ENCODE measurements at regions not wholly inside any gene's neighbourhood (a gene's known extent, or its start where the extent isn't known, plus 50 kb on each side); places are given as distances from the start of the nearest gene placed in this dataset.

- H3K4me2 ChIP-seq (ENCODE audit: low read depth, low read length) = no peak overlapping the region
- H2AK9ac ChIP-seq (replicated peaks; ENCODE audit: low read depth, low read length, poor library complexity) = no peak overlapping the region
- H2AK5ac ChIP-seq (ENCODE audit: low read depth, low read length) = no peak overlapping the region
- intact Hi-C loops (cut with micrococcal nuclease) (no loop called here), dilution Hi-C loops (cut with HindIII; ENCODE audit: low sequenced_read_pairs, unreplicated experiment) (no loop called here), in situ Hi-C loops (cut with MboI; ENCODE audit: low sequenced_read_pairs) (no loop called here)
- H3K79me1 ChIP-seq (ENCODE audit: low read depth in 1 of 2, low read length in 2 of 2) = no peaks in the 10 kb centered on the region
- no peak overlapping the region for H3K4ac ChIP-seq (ENCODE audit: low read depth, low read length)
- H3K56ac ChIP-seq (ENCODE audit: extremely low read depth, insufficient read depth, low read length) = no peak overlapping the region
- H3K14ac ChIP-seq (replicated peaks; ENCODE audit: low read depth, low read length) = no peak overlapping the region
- H4K5ac ChIP-seq (ENCODE audit: low read depth, low read length) = no peak overlapping the region
- no TSS peak for BruUV-seq (replicated peaks)
- no peak overlapping the region for H3K18ac ChIP-seq (ENCODE audit: low read depth, low read length)
- POLR2A ChIA-PET (ENCODE audit: unreplicated experiment) = no interaction called here
- H3K9me3 ChIP-seq (ENCODE audit: control insufficient read depth, insufficient read depth, low read length) = peaks cover 7% of the 10 kb centered on the region
- no peak for DNase-seq
- ATAC-seq (ENCODE audit: low read depth) = no peak
- TF ChIP-seq MXI1 (IDR thresholded peaks at IDR 0.05; ENCODE audit: borderline replicate concordance, low read depth, low read length) (no peak), RFX5 (IDR thresholded peaks at IDR 0.05; ENCODE audit: low read depth, low read length) (no peak), SMC3 (IDR thresholded peaks at IDR 0.05; ENCODE audit: low read depth, low read length) (no peak), RAD21 (IDR thresholded peaks at IDR 0.05; ENCODE audit: low read length) (no peak), RCOR1 (IDR thresholded peaks at IDR 0.05; ENCODE audit: insufficient replicate concordance, low read length) (no peak), USF2 (IDR thresholded peaks at IDR 0.05; ENCODE audit: low read depth, low read length) (no peak), CTCF (conservative IDR thresholded peaks at IDR 0.05; ENCODE audit: low read depth, low read length) (no peak), CEBPB (IDR thresholded peaks at IDR 0.05; ENCODE audit: low read depth, low read length) (no peak), POLR2A (IDR thresholded peaks at IDR 0.05; ENCODE audit: low read depth, low read length) (no peak), FOS (IDR thresholded peaks at IDR 0.05; ENCODE audit: low read depth, low read length) (no peak), ELK1 (IDR thresholded peaks at IDR 0.05; ENCODE audit: borderline replicate concordance, low read depth, low read length) (no peak), BHLHE40 (IDR thresholded peaks at IDR 0.05; ENCODE audit: low read depth, low read length) (no peak), MAFK (IDR thresholded peaks at IDR 0.05; ENCODE audit: low read depth, low read length) (no peak), NFE2L2 (IDR thresholded peaks at IDR 0.05; ENCODE audit: low read depth, low read length) (no peak)
- no peak overlapping the region for H3K4me3 ChIP-seq (ENCODE audit: insufficient read depth, low read depth, low read length)
- H3K9ac ChIP-seq (ENCODE audit: low read depth, low read length) = no peak overlapping the region
- H2BK15ac ChIP-seq (ENCODE audit: low read depth, low read length) = no peak overlapping the region
- CTCF ChIA-PET = no interaction called here
- no peak overlapping the region for H3K23ac ChIP-seq (ENCODE audit: low read depth, low read length)
- H2AFZ ChIP-seq (replicated peaks; ENCODE audit: low read length, poor library complexity) = no peak overlapping the region
- H3K4me1 ChIP-seq (ENCODE audit: control insufficient read depth, insufficient read depth, low read length) = no peaks in the 10 kb centered on the region
- H2BK120ac ChIP-seq (ENCODE audit: low read depth, low read length) = no peak overlapping the region
- no peak overlapping the region for H4K91ac ChIP-seq (ENCODE audit: insufficient read depth, low read depth, low read length)
- no peak overlapping the region for H2BK5ac ChIP-seq (ENCODE audit: low read depth, low read length, poor library complexity, severe bottlenecking)
- no peak overlapping the region for H3K27ac ChIP-seq (ENCODE audit: insufficient read depth, low read length)
- H3K27me3 ChIP-seq (ENCODE audit: control insufficient read depth, insufficient read depth, low read length) = no peaks in the 10 kb centered on the region
- no peaks in the 10 kb centered on the region for H4K20me1 ChIP-seq (ENCODE audit: insufficient read depth, low read length)
- no peak overlapping the region for H4K8ac ChIP-seq (ENCODE audit: low read depth in 2 of 2, low read length in 2 of 2)
- H2BK20ac ChIP-seq (ENCODE audit: low read depth, low read length) = no peak overlapping the region
- no peaks in the 10 kb centered on the region for H3K9me1 ChIP-seq (ENCODE audit: insufficient read depth, low read length)
- no CpG with 5 or more reads among the region's 2 CpGs for WGBS, 2 experiments (ENCODE audit: extremely low coverage in 2 of 2, insufficient read length in 1 of 2)
- no peaks in the 10 kb centered on the region for H3K36me3 ChIP-seq (ENCODE audit: control insufficient read depth, insufficient read depth, low read length)
Observed at GRCh38 chr3:20857636-20858035, 671.6 kb upstream of the SGO1 start.
